Mucosa of descending colon (tissue), 3 donors: ENCODE measurements at regions not wholly inside any gene's neighbourhood (a gene's known extent, or its start where the extent isn't known, plus 50 kb on each side); places are given as distances from the start of the nearest gene placed in this dataset.

Experiments used
- ATAC-seq: fragments of 200-7000 bp; cut with Tn5 transposase; one replicate; pipeline ENCODE4 v1.9.1; 2020; ENCODE audit warnings: mild to moderate bottlenecking, moderate library complexity
- DNase-seq, 3 donors: peaks; one replicate each; pipeline ENCODE4 v3.0.0-alpha.2; 2020
- H3K36me3 ChIP-seq: fragments of 200-600 bp; one replicate; pipeline ENCODE4 v1.8.0; 2021; ENCODE audit warnings: low read depth, mild to moderate bottlenecking
- H3K4me1 ChIP-seq: fragments of 200-600 bp; one replicate; pipeline ENCODE4 v1.8.0; 2021; ENCODE audit warnings: low read depth, mild to moderate bottlenecking
- H3K4me3 ChIP-seq: fragments of 200-600 bp; one replicate; pipeline ENCODE4 v1.8.0; 2021; ENCODE audit warnings: mild to moderate bottlenecking
- H3K9me3 ChIP-seq: fragments of 200-600 bp; one replicate; pipeline ENCODE4 v1.8.0; 2021; ENCODE audit warnings: mild to moderate bottlenecking
- intact Hi-C, 2 donors: fragments of 100-400 bp; cut with DNase I in 1 of 2; cut with micrococcal nuclease in 1 of 2; formaldehyde crosslinking; loops; one replicate each; pipeline versions ENCODE4 v1.11.0 to v1.11.1; 2022; cut with DNase I, micrococcal nuclease
- TF ChIP-seq, protein P1 (sequence below): fragments of 200-600 bp; IDR thresholded peaks from one replicate; pipeline ENCODE4 v1.8.0; 2022; ENCODE audit warnings: antibody characterized with exemption, mild to moderate bottlenecking
- donor health status: DM: no; HTN: no; CAD: no; lungs with moderate emphysema.
- donor health status: DM: no; HTN: no; CAD: no.
- donor health status: DM: no; HTN: yes; CAD: no.

DNA sequence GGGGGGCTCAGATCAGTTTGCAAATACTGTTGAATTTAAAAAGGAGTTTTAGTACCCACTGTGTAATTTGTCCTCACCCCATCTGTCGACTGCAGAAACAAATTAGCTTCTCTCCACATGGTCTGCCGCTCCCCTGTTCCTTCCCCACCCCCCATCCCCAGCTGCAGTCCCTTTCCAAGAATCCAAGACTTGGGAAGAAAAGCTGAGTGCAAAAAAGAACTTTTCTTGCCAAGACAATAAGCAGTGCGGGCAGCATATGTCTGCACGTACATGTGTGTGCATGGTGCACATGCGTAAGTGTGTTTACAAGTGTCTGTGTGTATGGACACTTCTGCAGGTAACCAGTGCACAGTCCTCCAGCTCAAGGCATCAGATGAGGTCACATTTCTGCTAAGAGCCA, 125.7 kb upstream of the SMIM23 start:
- ATAC-seq (no peak), DNase-seq (no peak)
- Histone ChIP-seq H3K4me3 (no peak overlapping the region), H3K9me3 (no peaks in the 10 kb centered on the region), H3K4me1 (no peaks in the 10 kb centered on the region), H3K36me3 (no peaks in the 10 kb centered on the region)
- intact Hi-C loops = no loop called here
- TF ChIP-seq, protein P1, sequence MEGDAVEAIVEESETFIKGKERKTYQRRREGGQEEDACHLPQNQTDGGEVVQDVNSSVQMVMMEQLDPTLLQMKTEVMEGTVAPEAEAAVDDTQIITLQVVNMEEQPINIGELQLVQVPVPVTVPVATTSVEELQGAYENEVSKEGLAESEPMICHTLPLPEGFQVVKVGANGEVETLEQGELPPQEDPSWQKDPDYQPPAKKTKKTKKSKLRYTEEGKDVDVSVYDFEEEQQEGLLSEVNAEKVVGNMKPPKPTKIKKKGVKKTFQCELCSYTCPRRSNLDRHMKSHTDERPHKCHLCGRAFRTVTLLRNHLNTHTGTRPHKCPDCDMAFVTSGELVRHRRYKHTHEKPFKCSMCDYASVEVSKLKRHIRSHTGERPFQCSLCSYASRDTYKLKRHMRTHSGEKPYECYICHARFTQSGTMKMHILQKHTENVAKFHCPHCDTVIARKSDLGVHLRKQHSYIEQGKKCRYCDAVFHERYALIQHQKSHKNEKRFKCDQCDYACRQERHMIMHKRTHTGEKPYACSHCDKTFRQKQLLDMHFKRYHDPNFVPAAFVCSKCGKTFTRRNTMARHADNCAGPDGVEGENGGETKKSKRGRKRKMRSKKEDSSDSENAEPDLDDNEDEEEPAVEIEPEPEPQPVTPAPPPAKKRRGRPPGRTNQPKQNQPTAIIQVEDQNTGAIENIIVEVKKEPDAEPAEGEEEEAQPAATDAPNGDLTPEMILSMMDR = no peak

DNA sequence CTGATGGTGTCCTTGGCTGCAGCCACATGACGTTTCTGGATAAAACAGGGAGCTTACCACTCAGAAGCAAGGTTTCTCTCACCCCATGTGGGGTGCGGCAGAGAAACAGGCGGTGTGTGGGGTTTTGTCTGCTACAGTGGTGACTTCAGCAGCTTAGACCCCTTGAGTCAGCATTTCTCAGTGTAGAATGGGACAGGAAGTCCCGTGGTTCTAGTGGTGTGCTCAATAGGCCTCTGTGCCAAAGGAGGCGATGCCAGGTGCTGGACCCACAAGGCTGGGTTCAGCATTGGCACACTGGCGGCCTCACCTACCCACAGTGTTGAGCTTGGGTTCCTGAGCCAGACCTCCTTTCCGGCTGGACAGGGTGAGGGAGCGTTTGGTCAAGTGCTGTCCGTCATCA, 125.2 kb upstream of the SMIM23 start:
- Histone ChIP-seq H3K9me3 (no peaks in the 10 kb centered on the region), H3K4me3 (no peak overlapping the region), H3K4me1 (no peaks in the 10 kb centered on the region), H3K36me3 (no peaks in the 10 kb centered on the region)
- intact Hi-C loops = no loop called here
- DNase-seq (peak in 1 of 3 donors; percentile 6), ATAC-seq (no peak)
- TF ChIP-seq, protein P1 = no peak

DNA sequence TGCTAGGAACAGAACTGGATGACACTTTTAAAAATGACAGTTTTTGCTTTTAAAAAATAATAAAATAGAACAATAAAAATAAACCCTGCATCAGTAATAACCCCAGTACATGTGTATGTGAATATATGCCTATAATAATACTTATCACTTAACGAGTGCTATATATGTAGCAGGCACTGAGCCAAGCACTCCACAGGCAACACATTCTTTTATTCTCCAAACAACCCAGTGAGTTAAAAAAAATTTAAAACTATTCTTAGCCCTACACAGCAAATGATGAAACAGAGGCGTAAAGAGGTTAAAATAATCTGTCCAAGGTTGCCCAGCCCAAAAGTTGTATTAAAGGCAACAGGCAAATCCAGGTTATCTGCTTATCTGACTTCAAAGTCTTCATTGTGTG, 124.5 kb upstream of the SMIM23 start:
- no peak overlapping the region for H3K4me3 ChIP-seq
- no peaks in the 10 kb centered on the region for H3K36me3 ChIP-seq
- H3K4me1 ChIP-seq = no peaks in the 10 kb centered on the region
- TF ChIP-seq, protein P1 = no peak
- no peak for DNase-seq
- intact Hi-C loops = no loop called here
- no peak for ATAC-seq
- H3K9me3 ChIP-seq = no peaks in the 10 kb centered on the region

DNA sequence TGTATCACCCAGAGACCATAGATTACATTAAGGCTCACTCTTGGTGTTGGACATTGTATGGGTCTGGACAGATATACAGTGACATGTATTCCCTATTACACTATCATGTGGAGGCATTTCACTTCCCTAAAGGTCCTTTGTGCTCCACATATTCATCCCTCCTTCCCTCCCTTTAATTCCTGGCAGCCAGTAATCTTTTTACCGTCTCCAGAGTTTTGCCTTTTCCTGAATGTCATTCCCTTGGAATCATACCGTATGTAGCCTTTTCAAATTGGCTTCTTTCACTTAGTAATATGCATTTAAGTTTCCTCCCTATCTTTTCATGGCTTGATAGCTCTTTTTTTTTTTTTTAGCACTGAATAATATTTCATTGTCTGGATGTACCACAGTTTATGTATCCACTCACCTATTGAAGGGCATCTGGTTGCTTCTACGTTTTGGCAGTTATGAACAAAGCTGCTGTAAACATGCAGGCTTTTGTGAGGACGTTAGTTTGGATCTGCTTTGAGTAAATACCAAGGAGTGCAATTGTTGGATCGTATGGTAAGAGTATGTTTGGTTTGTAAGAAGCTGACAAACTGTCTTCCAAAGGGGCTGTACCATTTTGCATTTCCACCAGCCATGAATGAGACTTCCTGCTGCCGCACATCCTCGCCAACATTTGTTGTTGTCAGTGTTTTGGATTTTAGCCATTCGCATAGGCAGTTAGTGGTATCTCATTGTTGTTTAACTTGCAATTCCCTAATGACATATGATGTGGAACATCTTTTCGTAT, 122.1 kb upstream of the SMIM23 start:
- TF ChIP-seq, protein P1 = no peak

DNA sequence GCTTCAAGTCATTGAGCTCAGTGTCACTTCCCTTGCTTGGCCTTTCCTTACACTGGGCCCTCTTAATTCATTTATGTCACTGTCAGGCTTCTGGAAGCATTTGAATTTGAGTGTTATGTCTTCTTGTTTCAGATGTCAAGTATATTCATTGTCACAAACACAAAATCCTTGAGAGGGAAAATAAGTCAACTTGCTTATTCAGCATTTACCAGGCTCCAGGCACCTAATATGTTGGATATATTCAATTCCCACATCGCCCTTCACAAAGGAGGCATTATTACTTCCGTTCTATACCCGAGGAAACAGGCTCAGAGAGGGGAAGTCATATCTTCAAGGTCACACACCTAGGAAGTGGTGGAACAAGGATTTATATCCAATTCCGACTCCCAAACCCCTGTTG, 121.1 kb upstream of the SMIM23 start:
- intact Hi-C loops = no loop called here
- Histone ChIP-seq H3K9me3 (no peaks in the 10 kb centered on the region), H3K36me3 (no peaks in the 10 kb centered on the region), H3K4me3 (no peak overlapping the region), H3K4me1 (no peaks in the 10 kb centered on the region)
- TF ChIP-seq, protein P1 = no peak
- ATAC-seq (no peak), DNase-seq (no peak)

More for the DNA sequence above, 122.1 kb upstream of the SMIM23 start:
- intact Hi-C loops = no loop called here
- no peak for DNase-seq
- no peaks in the 10 kb centered on the region for H3K9me3 ChIP-seq
- no peaks in the 10 kb centered on the region for H3K4me1 ChIP-seq
- ATAC-seq = no peak
- no peaks in the 10 kb centered on the region for H3K36me3 ChIP-seq
- no peak overlapping the region for H3K4me3 ChIP-seq

DNA sequence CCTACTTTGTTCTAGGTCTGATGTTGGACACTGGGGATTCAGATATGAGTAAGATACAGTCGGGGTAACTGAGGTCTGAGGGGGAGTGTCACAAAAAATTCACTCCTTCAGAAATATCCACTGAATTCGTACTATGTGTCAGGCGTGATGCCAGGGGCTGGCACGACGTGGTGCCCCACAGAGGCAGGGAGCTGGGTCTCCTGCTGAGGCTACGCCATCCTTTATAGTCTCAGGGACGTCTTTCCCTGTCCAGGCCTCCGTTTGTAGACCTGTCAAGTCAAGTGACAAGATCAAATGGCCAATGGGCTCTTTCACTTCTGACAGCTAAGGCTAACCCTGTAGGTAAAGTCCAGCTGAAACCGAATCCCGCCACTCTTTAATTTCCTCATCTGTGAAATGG, 118.8 kb upstream of the SMIM23 start:
- Histone ChIP-seq H3K4me1 (no peaks in the 10 kb centered on the region), H3K36me3 (no peaks in the 10 kb centered on the region), H3K4me3 (no peak overlapping the region), H3K9me3 (no peaks in the 10 kb centered on the region)
- no peak for DNase-seq
- TF ChIP-seq, protein P1 = no peak
- intact Hi-C loops = no loop called here
- no peak for ATAC-seq
